Astrocyte of the spinal cord (primary cell): ENCODE measurements at regions not wholly inside any gene's neighbourhood (a gene's known extent, or its start where the extent isn't known, plus 50 kb on each side); places are given as distances from the start of the nearest gene placed in this dataset.

Experiments
- DNase-seq: peaks from one replicate; pipeline ENCODE4 v3.0.0; 2011; ENCODE audit warnings: low read depth, low spot score
- H3K4me3 ChIP-seq: 2 replicates; pipeline ENCODE4 v1.5.1; 2011; ENCODE audit warnings: low read depth, mild to moderate bottlenecking, low read length, moderate library complexity
- CTCF ChIP-seq: IDR thresholded peaks from 2 replicates; pipeline ENCODE4 v1.5.1; 2012; ENCODE audit warnings: low read depth, mild to moderate bottlenecking, low read length, inconsistent platforms
- in situ Hi-C: cut with HindIII; loops from 2 replicates; pipeline ENCODE4 v1.10.0; 2017; ENCODE audit warnings: low sequenced_read_pairs

DNA sequence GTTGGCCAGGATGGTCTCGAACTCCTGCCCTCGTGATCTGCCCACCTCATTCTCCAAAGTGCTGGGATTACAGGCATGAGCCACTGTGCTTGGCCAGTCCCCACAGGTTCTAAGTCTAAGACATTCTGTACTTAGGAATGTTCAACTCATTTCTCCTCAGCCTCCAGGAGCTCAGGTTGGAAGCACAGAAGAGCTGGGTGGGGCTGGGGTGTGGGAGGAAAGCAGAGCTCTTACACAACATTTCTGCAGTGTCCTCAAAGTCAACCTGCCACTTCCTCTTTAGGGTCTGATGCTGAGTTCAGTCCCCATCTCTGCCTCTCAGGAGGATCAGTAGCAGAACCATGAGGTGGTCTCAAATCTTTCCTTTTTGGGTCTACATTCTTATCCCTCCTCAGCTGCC, 75.5 kb downstream of the MRPL46 start:
- in situ Hi-C loops: no loop called here
- no peak for TF ChIP-seq CTCF
- no peak overlapping the region for H3K4me3 ChIP-seq
- DNase-seq: no peak

DNA sequence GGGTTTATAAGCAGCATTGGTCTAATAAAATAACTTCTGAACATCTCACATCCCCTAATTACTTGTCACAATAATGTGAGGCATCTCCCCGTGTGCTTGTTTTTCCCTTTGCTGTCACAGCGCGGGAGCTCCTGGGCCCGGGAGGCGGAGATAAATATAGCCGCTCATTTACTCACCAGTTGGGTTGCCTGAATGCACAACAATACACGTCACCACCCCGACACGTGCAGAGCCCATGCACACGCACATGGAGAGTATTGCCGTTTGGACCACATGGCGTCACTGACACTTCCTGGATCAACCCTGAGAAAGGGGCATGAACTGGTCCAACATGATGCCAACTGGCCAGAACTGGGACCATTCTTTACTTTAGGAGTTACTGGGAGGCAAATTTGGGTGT, 76.2 kb downstream of the MRPL46 start:
- no peak for DNase-seq
- no peak overlapping the region for H3K4me3 ChIP-seq
- no peak for TF ChIP-seq CTCF
- in situ Hi-C loops: no loop called here

- in situ Hi-C loops: no loop called here
- DNase-seq: no peak
- no peak overlapping the region for H3K4me3 ChIP-seq
- no peak for TF ChIP-seq CTCF
Measured at GRCh38 chr15:88390164-88390901, 76.9 kb downstream of the MRPL46 start.

GRCh38 chr15:88389120-88389519, 78.1 kb downstream of the MRPL46 start:
- no peak for DNase-seq
- H3K4me3 ChIP-seq: no peak overlapping the region

DNA sequence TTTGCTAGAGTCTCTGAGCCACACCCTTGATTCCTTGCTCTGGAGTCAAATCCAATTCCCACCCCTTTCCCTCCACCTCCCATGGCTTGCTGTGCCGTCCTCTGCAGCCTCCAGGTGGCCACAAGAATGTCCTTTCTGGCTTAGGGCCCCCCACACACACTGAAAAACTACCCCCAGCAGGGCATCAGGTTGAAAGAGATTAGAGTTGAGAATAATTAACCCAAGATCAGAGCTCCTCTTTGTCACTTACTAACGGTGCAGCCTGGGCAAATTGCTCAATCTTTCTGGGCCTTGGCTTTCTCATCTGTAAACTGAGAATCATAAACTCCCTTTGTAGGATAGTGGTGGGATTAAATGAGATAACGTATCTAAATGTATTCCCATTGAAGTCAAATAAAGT, 78.5 kb downstream of the MRPL46 start:
- no peak for DNase-seq
- in situ Hi-C loops: no loop called here
- H3K4me3 ChIP-seq: no peak overlapping the region
- no peak for TF ChIP-seq CTCF

More at GRCh38 chr15:88389120-88389519, 78.1 kb downstream of the MRPL46 start:
- no peak for TF ChIP-seq CTCF
- in situ Hi-C loops: no loop called here

DNA sequence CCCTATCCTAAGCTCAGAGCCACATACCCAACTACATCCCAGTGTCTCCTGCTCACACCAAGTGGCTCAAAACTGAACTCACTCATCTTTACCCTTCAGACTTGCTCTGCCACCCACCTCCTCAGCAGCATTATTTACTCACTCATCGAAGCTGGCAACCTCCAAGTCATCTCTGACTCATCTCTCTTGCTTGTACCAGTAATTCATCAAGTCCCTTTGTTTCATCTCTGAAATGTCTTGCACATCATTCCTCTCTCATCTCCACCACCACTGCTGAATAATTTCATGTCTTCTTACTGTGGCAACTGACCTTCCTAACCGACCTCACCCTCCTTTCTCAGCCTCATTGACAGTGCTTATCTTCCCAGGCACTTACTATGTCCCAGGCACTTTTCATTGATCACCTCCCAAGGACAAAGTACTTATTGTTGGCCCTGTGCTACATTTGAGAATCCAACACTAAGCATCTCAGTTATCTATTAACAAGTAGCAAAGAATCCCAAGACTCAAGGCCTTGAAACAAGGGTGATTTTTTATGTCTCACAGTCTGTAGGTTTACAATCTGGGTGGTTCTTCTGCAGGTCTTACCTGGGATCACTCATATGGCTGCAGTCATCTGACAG, 82.0 kb downstream of the MRPL46 start:
- in situ Hi-C loops: no loop called here
- no peak for TF ChIP-seq CTCF
- H3K4me3 ChIP-seq: no peak overlapping the region
- DNase-seq: peak; percentile 12
